ENCODE measurements at regions not wholly inside any gene's neighbourhood (a gene's known extent, or its start where the extent isn't known, plus 50 kb on each side); places are given as distances from the start of the nearest gene placed in this dataset.

- H3K36me3 ChIP-seq (ENCODE audit: control insufficient read depth in 2 of 4, insufficient read depth in 4 of 4, low read length in 3 of 4), result no peaks in the 10 kb centered on the region; a peak in 1 of 8 replicates
- no peak overlapping the region; the same call in 1 of the 2 replicates for H3K18ac ChIP-seq (ENCODE audit: extremely low read depth, low read length)
- no peak overlapping the region for H2BK20ac ChIP-seq (ENCODE audit: low read length)
- POLR2A ChIA-PET (ENCODE audit: partially characterized antibody), result interaction anchor here (0.8 to 3.2 kb wide), 4 partner anchors 9 to 77 kb away, joined by 3 to 12 read pairs (median 6); no protein-coding TSS in a partner anchor
- H2AK5ac ChIP-seq (ENCODE audit: low read depth, low read length), result peak overlapping the region; percentile 93; the same call in 1 of the 2 replicates
- peak overlapping the region; percentile 56 to 62 for H3K4me2 ChIP-seq (ENCODE audit: insufficient read depth in 1 of 2, low read depth in 2 of 2, low read length in 2 of 2)
- H3K79me1 ChIP-seq (ENCODE audit: low read depth, low read length), result peaks cover 11% of the 10 kb centered on the region
- H3K4me3 ChIP-seq (ENCODE audit: extremely low read depth in 1 of 4, insufficient read depth in 2 of 4, low read depth in 3 of 4, low read length in 4 of 4), result peak overlapping the region in 1 of 4 experiments; percentile 36; a peak in 1 of 8 replicates
- no peaks in the 10 kb centered on the region; the same call in 1 of the 2 replicates for H3K23me2 ChIP-seq (ENCODE audit: low read depth, low read length)
- H3K27ac ChIP-seq (ENCODE audit: low read depth, low read length), result no peak overlapping the region
- DNase-seq (ENCODE audit: low read depth in 1 of 2, low spot score in 2 of 2), result peak in 1 of 2 experiments; percentile 58
- H2AFZ ChIP-seq (ENCODE audit: low read length), result no peak overlapping the region
- H3K14ac ChIP-seq (ENCODE audit: insufficient read length), result no peak overlapping the region
- H3K23ac ChIP-seq (ENCODE audit: insufficient read length), result no peak overlapping the region
- H2BK5ac ChIP-seq (ENCODE audit: low read depth, low read length), result no peak overlapping the region; the same call in 1 of the 2 replicates
- H2BK15ac ChIP-seq (ENCODE audit: low read length), result no peak overlapping the region
- CTCF ChIA-PET (ENCODE audit: partially characterized antibody), result interaction anchor here (0.8 to 1.7 kb wide), 9 partner anchors 12 to 574 kb away, joined by 3 to 6 read pairs (median 3); no protein-coding TSS in a partner anchor
- no peaks in the 10 kb centered on the region; a peak in 1 of 7 replicates for H3K27me3 ChIP-seq (replicated peaks in 1 of 4; ENCODE audit: control insufficient read depth in 3 of 4, extremely low read depth in 1 of 4, insufficient read depth in 3 of 4, low read length in 3 of 4)
- no peaks in the 10 kb centered on the region for H3K9me3 ChIP-seq (ENCODE audit: insufficient read depth in 2 of 2, low read depth in 1 of 2, low read length in 1 of 2)
- H3K79me2 ChIP-seq (ENCODE audit: control insufficient read depth in 1 of 2, insufficient read depth in 2 of 2, low read length in 2 of 2), result peaks cover 0 to 75% of the 10 kb centered on the region in 2 experiments; a peak in 3 of 4 replicates
- no peak overlapping the region for H3K4ac ChIP-seq (replicated peaks; ENCODE audit: insufficient read length, low read depth, low read length)
- H4K5ac ChIP-seq (ENCODE audit: insufficient read length, low read depth, low read length), result no peak overlapping the region
- peak overlapping the region; percentile 52 for H2BK120ac ChIP-seq (replicated peaks; ENCODE audit: low read depth, low read length)
- H2BK12ac ChIP-seq (ENCODE audit: low read depth, low read length), result peak overlapping the region; percentile 95
- H4K91ac ChIP-seq (replicated peaks; ENCODE audit: insufficient read length, low read length), result no peak overlapping the region
- H4K20me1 ChIP-seq (replicated peaks in 1 of 2; ENCODE audit: control insufficient read depth in 1 of 2, insufficient read depth in 2 of 2, low read length in 2 of 2), result peaks cover 4 to 11% of the 10 kb centered on the region in 2 experiments
- WGBS, 2 experiments (ENCODE audit: extremely low coverage in 1 of 2, insufficient coverage in 1 of 2, insufficient read length in 1 of 2, insufficient replicate concordance in 2 of 2, low coverage in 1 of 2, low lambda C conversion rate in 2 of 2, missing lambda C conversion rate in 1 of 2), result 33% methylated on average over 7 of the region's 7 CpGs; no CpG with 5 or more reads in 1 of the 2 experiments
- H3K4me1 ChIP-seq (replicated peaks in 1 of 4; ENCODE audit: control insufficient read depth in 3 of 4, insufficient read depth in 4 of 4, low read length in 3 of 4), result peaks cover 14 to 47% (median 42%) of the 10 kb centered on the region in 4 experiments
- H3K56ac ChIP-seq (replicated peaks; ENCODE audit: insufficient read length, low read depth, low read length), result no peak overlapping the region
- H3K9ac ChIP-seq (replicated peaks in 1 of 4; ENCODE audit: extremely low read depth in 1 of 4, low read depth in 3 of 4, low read length in 3 of 4), result no peak overlapping the region
- no peak overlapping the region for H4K8ac ChIP-seq (ENCODE audit: extremely low read depth, insufficient read depth, low read length)
- FAIRE-seq, result no peak
- TF ChIP-seq SIN3A (conservative IDR thresholded peaks at IDR 0.05 in 1 of 2, IDR thresholded peaks at IDR 0.05 in 1 of 2; ENCODE audit: low read depth in 1 of 2, low read length in 2 of 2) (peak; percentile 67 to 74; a peak in 1 of 4 replicates), USF2 (IDR thresholded peaks at IDR 0.05; ENCODE audit: low read length) (no peak), GABPA (IDR thresholded peaks at IDR 0.05; ENCODE audit: borderline replicate concordance, insufficient read depth, low read length) (no peak), EGR1 (IDR thresholded peaks at IDR 0.05; ENCODE audit: borderline replicate concordance, low read depth, low read length) (no peak), TCF12 (IDR thresholded peaks at IDR 0.05; ENCODE audit: low read depth, low read length) (peak; percentile 79; the same call in 1 of the 2 replicates), CHD2 (IDR thresholded peaks at IDR 0.05; ENCODE audit: low read length) (no peak), TBP (IDR thresholded peaks at IDR 0.05; ENCODE audit: low read depth, low read length) (no peak), KDM1A (IDR thresholded peaks at IDR 0.05; ENCODE audit: borderline replicate concordance, low read length) (no peak), SP1 (IDR thresholded peaks at IDR 0.05; ENCODE audit: low read depth, low read length) (peak; percentile 73), CREB1 (IDR thresholded peaks at IDR 0.05) (no peak), FOSL1 (IDR thresholded peaks at IDR 0.05; ENCODE audit: insufficient read depth, low read depth, low read length) (no peak)
Observed at GRCh38 chr5:124661317-124662141, 84.9 kb downstream of the ZNF608 start.

All from H1 (cell line).